SK-N-SH (cell line): ENCODE measurements at regions not wholly inside any gene's neighbourhood (a gene's known extent, or its start where the extent isn't known, plus 50 kb on each side); places are given as distances from the start of the nearest gene placed in this dataset.
A peak's percentile ranks its signal among the peaks of the same experiment; 100 is the strongest.
"Not testable (repeated sequence)": the region's sequence is repeated elsewhere in the genome, so short reads cannot be mapped to it uniquely, and the experiment has no call there.

ENCODE experiments used
- CTCF ChIA-PET: fragments of 300-600, 350-600 bp; formaldehyde crosslinking; extraction: SDS; loops from one replicate; lab custom pipeline; 2021; lab: Yijun Ruan, JAX
- POLR2A ChIA-PET: fragments of 350-600 bp; sonication (Branson Sonifier 250); formaldehyde crosslinking; extraction: SDS; loops from one replicate; lab custom pipeline; 2020; ENCODE audit warnings: antibody characterized with exemption, inconsistent platforms; lab: Yijun Ruan, JAX
- DNase-seq: peaks from one replicate; pipeline ENCODE4 v3.0.0; 2012
- H2AFZ ChIP-seq: fragments of 200-600 bp; sonication (generic); 2 replicates; pipeline ENCODE4 v1.8.1; 2016; ENCODE audit warnings: antibody characterized with exemption, mild to moderate bottlenecking, low read depth
- H3F3A ChIP-seq: fragments of 200-600 bp; sonication (generic); replicated peaks from 2 replicates; pipeline ENCODE3; 2016; ENCODE audit warnings: antibody characterized with exemption, mild to moderate bottlenecking; ENCODE audit not compliant: insufficient read depth
- H3K27ac ChIP-seq, 2 experiments: fragments of 200-500 bp in 1 of 2; fragments of 200-600 bp in 1 of 2; sonication (Bioruptor generic) in 1 of 2; sonication (generic), shearing (Covaris generic) in 1 of 2; 2 replicates each; pipeline versions ENCODE4 v1.5.1 to v1.6.1; 2014 to 2016; ENCODE audit warnings: low read depth in 2 of 2, inconsistent platforms in 1 of 2, low read length in 1 of 2, mild to moderate bottlenecking in 1 of 2, mixed read lengths in 1 of 2
- H3K27me3 ChIP-seq: fragments of 200-600 bp; sonication (generic), shearing (Covaris generic); 2 replicates; pipeline ENCODE4 v1.6.1; 2016; ENCODE audit warnings: mixed run types; ENCODE audit not compliant: insufficient read depth
- H3K36me3 ChIP-seq, 2 experiments: fragments of 200-500 bp in 1 of 2; fragments of 200-600 bp in 1 of 2; sonication (Bioruptor generic) in 1 of 2; sonication (generic) in 1 of 2; replicated peaks in 1 of 2; 2 replicates each; pipeline versions ENCODE3 to v1.5.1; 2014 to 2016; ENCODE audit warnings: low read length in 1 of 2, mild to moderate bottlenecking in 1 of 2; ENCODE audit not compliant: insufficient read depth in 2 of 2, control insufficient read depth in 1 of 2
- H3K4me1 ChIP-seq, 2 experiments: fragments of 200-500 bp in 1 of 2; fragments of 200-600 bp in 1 of 2; sonication (Bioruptor generic) in 1 of 2; sonication (generic), shearing (Covaris generic) in 1 of 2; 2 replicates each; pipeline versions ENCODE4 v1.5.1 to v1.6.1; 2014 to 2016; ENCODE audit warnings: low read depth in 1 of 2, low read length in 1 of 2, mixed run types in 1 of 2; ENCODE audit not compliant: insufficient read depth in 2 of 2, control insufficient read depth in 1 of 2
- H3K4me2 ChIP-seq: fragments of 200-600 bp; sonication (generic), shearing (Covaris generic); 2 replicates; pipeline ENCODE4 v1.6.1; 2017; ENCODE audit warnings: mixed run types
- H3K4me3 ChIP-seq, 2 experiments: fragments of 200-500 bp in 1 of 2; fragments of 200-600 bp in 1 of 2; sonication (Bioruptor generic) in 1 of 2; sonication (generic), shearing (Covaris generic) in 1 of 2; 2 replicates each; pipeline versions ENCODE4 v1.5.1 to v1.8.1; 2014 to 2016; ENCODE audit warnings: low read depth in 2 of 2, inconsistent platforms in 1 of 2, low read length in 1 of 2, mild to moderate bottlenecking in 1 of 2, mixed read lengths in 1 of 2, moderate library complexity in 1 of 2
- H3K79me2 ChIP-seq: fragments of 200-600 bp; sonication (generic); 2 replicates; pipeline ENCODE4 v1.8.1; 2017; ENCODE audit warnings: mild to moderate bottlenecking; ENCODE audit not compliant: insufficient read depth
- H3K9ac ChIP-seq: fragments of 200-600 bp; sonication (generic); 2 replicates; pipeline ENCODE4 v1.6.1; 2017; ENCODE audit warnings: mixed run types
- H3K9me2 ChIP-seq: fragments of 200-600 bp; sonication (generic); 2 replicates; pipeline ENCODE4 v1.6.1; 2017; ENCODE audit warnings: mixed run types
- H3K9me3 ChIP-seq: fragments of 200-600 bp; sonication (generic); 2 replicates; pipeline ENCODE4 v1.6.1; 2017; ENCODE audit warnings: mixed run types, mild to moderate bottlenecking, moderate library complexity
- H4K20me1 ChIP-seq: fragments of 200-600 bp; sonication (generic); 2 replicates; pipeline ENCODE4 v1.6.1; 2017; ENCODE audit warnings: mild to moderate bottlenecking, mixed run types; ENCODE audit not compliant: insufficient read depth
- ELF1 ChIP-seq: IDR thresholded peaks from 2 replicates; pipeline ENCODE4 v1.4.0; 2012
- GATA2 ChIP-seq: sonication (generic); formaldehyde crosslinking; IDR thresholded peaks from 2 replicates; pipeline ENCODE4 v1.5.0; 2020; ENCODE audit warnings: mild to moderate bottlenecking, missing genetic modification reagents
- MAX ChIP-seq: IDR thresholded peaks from 2 replicates; pipeline ENCODE4 v1.4.0; 2012; ENCODE audit warnings: low read depth
- RAD21 ChIP-seq: IDR thresholded peaks from 2 replicates; pipeline ENCODE4 v1.6.1; 2012; ENCODE audit warnings: mild to moderate bottlenecking, low read length
- RCOR1 ChIP-seq: fragments of 150-350 bp; IDR thresholded peaks from 2 replicates; pipeline ENCODE4 v1.6.1; 2017; ENCODE audit warnings: antibody characterized with exemption, low read length
- TAF1 ChIP-seq: IDR thresholded peaks from 2 replicates; pipeline ENCODE4 v1.6.1; 2012; ENCODE audit warnings: low read depth, mild to moderate bottlenecking, low read length, moderate library complexity, borderline replicate concordance
- USF2 ChIP-seq: fragments of 150-350 bp; IDR thresholded peaks from 2 replicates; pipeline ENCODE4 v1.6.1; 2017; ENCODE audit warnings: antibody characterized with exemption, low read length, low read depth, borderline replicate concordance
- YY1 ChIP-seq: IDR thresholded peaks from 2 replicates; pipeline ENCODE4 v1.4.0; 2012; ENCODE audit warnings: low read depth, mild to moderate bottlenecking
- ZBTB33 ChIP-seq: IDR thresholded peaks from 2 replicates; pipeline ENCODE4 v1.4.0; 2012; ENCODE audit warnings: low read depth, borderline replicate concordance
- WGBS: methylation state at CpG from one replicate; pipeline ENCODE4 v1.1.6; 2017; ENCODE audit warnings: low lambda C conversion rate; 5-methylcytosine and 5-hydroxymethylcytosine counted together
- TF ChIP-seq, protein P1 (sequence below): fragments of 200-600 bp; sonication (generic); IDR thresholded peaks from 2 replicates; pipeline ENCODE4 v1.6.1; 2017; ENCODE audit warnings: antibody characterized with exemption, mild to moderate bottlenecking, moderate library complexity
- TF ChIP-seq, protein P2 (sequence below): IDR thresholded peaks from 2 replicates; pipeline ENCODE4 v1.6.1; 2012; ENCODE audit warnings: mild to moderate bottlenecking, low read depth, low read length, moderate library complexity

- WGBS: 73% methylated on average over 2 of the region's 4 CpGs
- H2AFZ ChIP-seq, H3K4me3 ChIP-seq, H3K9me3 ChIP-seq, H3K36me3 ChIP-seq, H4K20me1 ChIP-seq, H3K27ac ChIP-seq, H3K27me3 ChIP-seq, H3F3A ChIP-seq, H3K79me2 ChIP-seq, H3K4me2 ChIP-seq, H3K9ac ChIP-seq, H3K9me2 ChIP-seq, H3K4me1 ChIP-seq, DNase-seq, POLR2A ChIA-PET: not testable (repeated sequence)
- TF ChIP-seq RAD21: peak; percentile 24; the same call in 1 of the 2 replicates
- TF ChIP-seq, protein P1, sequence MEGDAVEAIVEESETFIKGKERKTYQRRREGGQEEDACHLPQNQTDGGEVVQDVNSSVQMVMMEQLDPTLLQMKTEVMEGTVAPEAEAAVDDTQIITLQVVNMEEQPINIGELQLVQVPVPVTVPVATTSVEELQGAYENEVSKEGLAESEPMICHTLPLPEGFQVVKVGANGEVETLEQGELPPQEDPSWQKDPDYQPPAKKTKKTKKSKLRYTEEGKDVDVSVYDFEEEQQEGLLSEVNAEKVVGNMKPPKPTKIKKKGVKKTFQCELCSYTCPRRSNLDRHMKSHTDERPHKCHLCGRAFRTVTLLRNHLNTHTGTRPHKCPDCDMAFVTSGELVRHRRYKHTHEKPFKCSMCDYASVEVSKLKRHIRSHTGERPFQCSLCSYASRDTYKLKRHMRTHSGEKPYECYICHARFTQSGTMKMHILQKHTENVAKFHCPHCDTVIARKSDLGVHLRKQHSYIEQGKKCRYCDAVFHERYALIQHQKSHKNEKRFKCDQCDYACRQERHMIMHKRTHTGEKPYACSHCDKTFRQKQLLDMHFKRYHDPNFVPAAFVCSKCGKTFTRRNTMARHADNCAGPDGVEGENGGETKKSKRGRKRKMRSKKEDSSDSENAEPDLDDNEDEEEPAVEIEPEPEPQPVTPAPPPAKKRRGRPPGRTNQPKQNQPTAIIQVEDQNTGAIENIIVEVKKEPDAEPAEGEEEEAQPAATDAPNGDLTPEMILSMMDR: peak; percentile 63
- CTCF ChIA-PET: interaction anchor here (1.9 kb wide), 1 partner anchor 171 kb away, joined by 10 read pairs; the partner anchor contains the start of gene NUDT8
Observed at GRCh38 chr11:67799808-67800207, 125.4 kb upstream of the ALDH3B2 start.

GRCh38 chr11:67797726-67798521, 123.5 kb upstream of the ALDH3B2 start:
- H2AFZ ChIP-seq, POLR2A ChIA-PET, DNase-seq, H3K4me3 ChIP-seq, H3K9me3 ChIP-seq, H3K4me1 ChIP-seq, H3K9me2 ChIP-seq, H3K36me3 ChIP-seq, H3K79me2 ChIP-seq, H3F3A ChIP-seq, H3K9ac ChIP-seq, H3K4me2 ChIP-seq, H3K27ac ChIP-seq, H4K20me1 ChIP-seq, CTCF ChIA-PET, H3K27me3 ChIP-seq: not testable (repeated sequence)
- WGBS: 92% methylated on average over 5 of the region's 15 CpGs

DNA sequence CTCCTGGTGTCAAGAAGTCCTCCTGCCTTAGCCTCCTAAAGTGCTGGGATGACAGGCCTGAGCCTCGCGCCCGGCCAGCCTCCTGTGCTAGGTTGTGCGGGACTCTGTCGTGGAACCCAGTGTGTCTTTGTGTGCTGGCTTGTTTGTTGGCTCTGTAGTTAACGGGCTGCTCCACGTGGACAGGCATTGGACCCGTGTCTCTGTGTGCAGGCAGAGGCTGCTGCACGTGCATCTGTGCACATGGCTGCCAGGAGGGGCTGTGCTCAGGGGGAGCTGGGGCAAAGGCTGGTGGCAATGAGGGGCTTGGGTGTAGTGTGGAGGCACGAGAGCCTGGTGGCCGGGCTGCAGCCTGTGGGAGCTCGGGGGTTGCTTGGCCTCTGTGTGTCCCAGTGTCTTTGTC, 121.3 kb upstream of the ALDH3B2 start:
- Histone ChIP-seq H3K4me3 (no peak overlapping the region), H3K36me3 (no peaks in the 10 kb centered on the region), H4K20me1 (no peaks in the 10 kb centered on the region), H3K9me3 (no peaks in the 10 kb centered on the region), H2AFZ (no peak overlapping the region), H3K4me2 (no peak overlapping the region), H3K9me2 (no peaks in the 10 kb centered on the region), H3K79me2 (no peaks in the 10 kb centered on the region), H3K4me1 (no peaks in the 10 kb centered on the region), H3K27me3 (no peaks in the 10 kb centered on the region), H3F3A (no peaks in the 10 kb centered on the region), H3K9ac (no peak overlapping the region), H3K27ac (no peak overlapping the region)
- POLR2A ChIA-PET: no interaction called here
- CTCF ChIA-PET: no interaction called here
- 100% methylated on average over 4 of the region's 12 CpGs for WGBS
- DNase-seq: no peak
- TF ChIP-seq TAF1 (no peak), RCOR1 (no peak), ELF1 (no peak), GATA2 (CRISPR knock-in tag) (no peak), RAD21 (no peak), USF2 (no peak), YY1 (no peak), MAX (no peak), ZBTB33 (no peak)
- TF ChIP-seq, protein P2, sequence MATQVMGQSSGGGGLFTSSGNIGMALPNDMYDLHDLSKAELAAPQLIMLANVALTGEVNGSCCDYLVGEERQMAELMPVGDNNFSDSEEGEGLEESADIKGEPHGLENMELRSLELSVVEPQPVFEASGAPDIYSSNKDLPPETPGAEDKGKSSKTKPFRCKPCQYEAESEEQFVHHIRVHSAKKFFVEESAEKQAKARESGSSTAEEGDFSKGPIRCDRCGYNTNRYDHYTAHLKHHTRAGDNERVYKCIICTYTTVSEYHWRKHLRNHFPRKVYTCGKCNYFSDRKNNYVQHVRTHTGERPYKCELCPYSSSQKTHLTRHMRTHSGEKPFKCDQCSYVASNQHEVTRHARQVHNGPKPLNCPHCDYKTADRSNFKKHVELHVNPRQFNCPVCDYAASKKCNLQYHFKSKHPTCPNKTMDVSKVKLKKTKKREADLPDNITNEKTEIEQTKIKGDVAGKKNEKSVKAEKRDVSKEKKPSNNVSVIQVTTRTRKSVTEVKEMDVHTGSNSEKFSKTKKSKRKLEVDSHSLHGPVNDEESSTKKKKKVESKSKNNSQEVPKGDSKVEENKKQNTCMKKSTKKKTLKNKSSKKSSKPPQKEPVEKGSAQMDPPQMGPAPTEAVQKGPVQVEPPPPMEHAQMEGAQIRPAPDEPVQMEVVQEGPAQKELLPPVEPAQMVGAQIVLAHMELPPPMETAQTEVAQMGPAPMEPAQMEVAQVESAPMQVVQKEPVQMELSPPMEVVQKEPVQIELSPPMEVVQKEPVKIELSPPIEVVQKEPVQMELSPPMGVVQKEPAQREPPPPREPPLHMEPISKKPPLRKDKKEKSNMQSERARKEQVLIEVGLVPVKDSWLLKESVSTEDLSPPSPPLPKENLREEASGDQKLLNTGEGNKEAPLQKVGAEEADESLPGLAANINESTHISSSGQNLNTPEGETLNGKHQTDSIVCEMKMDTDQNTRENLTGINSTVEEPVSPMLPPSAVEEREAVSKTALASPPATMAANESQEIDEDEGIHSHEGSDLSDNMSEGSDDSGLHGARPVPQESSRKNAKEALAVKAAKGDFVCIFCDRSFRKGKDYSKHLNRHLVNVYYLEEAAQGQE: no peak
